ENCODE measurements at regions not wholly inside any gene's neighbourhood (a gene's known extent, or its start where the extent isn't known, plus 50 kb on each side); places are given as distances from the start of the nearest gene placed in this dataset.

DNA sequence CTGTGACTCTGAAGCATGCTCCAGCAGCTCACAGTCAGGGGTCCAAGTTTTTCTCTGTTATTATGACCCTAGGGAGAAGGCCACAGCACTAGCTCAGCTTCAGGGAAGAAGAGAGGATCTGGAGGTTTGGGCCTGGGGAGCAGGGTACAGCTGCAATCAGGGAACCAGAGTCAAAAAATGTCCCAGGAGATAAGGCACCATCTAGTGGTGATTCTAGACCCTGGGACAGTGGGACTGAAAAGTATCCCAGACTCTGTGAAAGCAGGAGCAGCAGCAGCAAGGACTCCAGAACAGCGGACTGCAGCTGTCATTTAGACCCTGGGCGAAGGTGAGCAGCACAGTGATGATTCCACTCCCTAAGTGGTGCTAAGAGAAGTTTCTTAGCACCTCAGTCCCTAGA, 278.4 kb upstream of the DDX18 start:
- WGBS, 2 donors: 27 to 74% methylated on average over 2 of the region's 2 CpGs
- intact Hi-C loops (cut with DNase I; ENCODE audit: low total_unique reads): no loop called here
- no peak overlapping the region for H3K4me3 ChIP-seq (ENCODE audit: low read depth, poor library complexity, severe bottlenecking)
- no peak for DNase-seq (ENCODE audit: low spot score in 2 of 2)
- TF ChIP-seq, protein P1, sequence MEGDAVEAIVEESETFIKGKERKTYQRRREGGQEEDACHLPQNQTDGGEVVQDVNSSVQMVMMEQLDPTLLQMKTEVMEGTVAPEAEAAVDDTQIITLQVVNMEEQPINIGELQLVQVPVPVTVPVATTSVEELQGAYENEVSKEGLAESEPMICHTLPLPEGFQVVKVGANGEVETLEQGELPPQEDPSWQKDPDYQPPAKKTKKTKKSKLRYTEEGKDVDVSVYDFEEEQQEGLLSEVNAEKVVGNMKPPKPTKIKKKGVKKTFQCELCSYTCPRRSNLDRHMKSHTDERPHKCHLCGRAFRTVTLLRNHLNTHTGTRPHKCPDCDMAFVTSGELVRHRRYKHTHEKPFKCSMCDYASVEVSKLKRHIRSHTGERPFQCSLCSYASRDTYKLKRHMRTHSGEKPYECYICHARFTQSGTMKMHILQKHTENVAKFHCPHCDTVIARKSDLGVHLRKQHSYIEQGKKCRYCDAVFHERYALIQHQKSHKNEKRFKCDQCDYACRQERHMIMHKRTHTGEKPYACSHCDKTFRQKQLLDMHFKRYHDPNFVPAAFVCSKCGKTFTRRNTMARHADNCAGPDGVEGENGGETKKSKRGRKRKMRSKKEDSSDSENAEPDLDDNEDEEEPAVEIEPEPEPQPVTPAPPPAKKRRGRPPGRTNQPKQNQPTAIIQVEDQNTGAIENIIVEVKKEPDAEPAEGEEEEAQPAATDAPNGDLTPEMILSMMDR (IDR thresholded peaks at IDR 0.05): no peak
- TF ChIP-seq POLR2A (IDR thresholded peaks at IDR 0.05): no peak

DNA sequence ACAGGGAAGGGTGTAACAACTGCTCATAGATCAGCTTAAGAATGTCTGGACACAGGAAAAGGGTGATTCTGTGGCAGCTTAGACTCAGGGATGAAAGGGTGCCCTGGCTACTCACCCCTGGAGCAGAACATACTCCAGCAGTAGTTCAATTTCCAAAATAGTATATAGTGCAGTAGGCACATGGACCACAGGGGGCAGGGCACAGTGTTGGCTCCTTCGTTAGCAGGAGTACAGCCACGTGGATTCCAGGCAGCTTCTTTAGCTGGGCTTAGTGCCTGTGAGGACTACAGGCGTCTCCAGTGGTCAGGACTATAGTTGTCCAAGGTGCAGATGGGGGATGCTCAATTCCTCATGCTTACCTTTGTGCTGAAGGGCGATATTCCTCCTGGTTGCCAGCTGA, 277.5 kb upstream of the DDX18 start:
- intact Hi-C loops (cut with DNase I; ENCODE audit: low total_unique reads): no loop called here
- H3K4me3 ChIP-seq (ENCODE audit: low read depth, poor library complexity, severe bottlenecking): no peak overlapping the region
- TF ChIP-seq POLR2A (IDR thresholded peaks at IDR 0.05): no peak
- TF ChIP-seq, protein P1 (IDR thresholded peaks at IDR 0.05): no peak
- no peak for DNase-seq (ENCODE audit: low spot score in 2 of 2)
- 68 to 78% methylated on average over 4 of the region's 4 CpGs for WGBS, 2 donors

DNA sequence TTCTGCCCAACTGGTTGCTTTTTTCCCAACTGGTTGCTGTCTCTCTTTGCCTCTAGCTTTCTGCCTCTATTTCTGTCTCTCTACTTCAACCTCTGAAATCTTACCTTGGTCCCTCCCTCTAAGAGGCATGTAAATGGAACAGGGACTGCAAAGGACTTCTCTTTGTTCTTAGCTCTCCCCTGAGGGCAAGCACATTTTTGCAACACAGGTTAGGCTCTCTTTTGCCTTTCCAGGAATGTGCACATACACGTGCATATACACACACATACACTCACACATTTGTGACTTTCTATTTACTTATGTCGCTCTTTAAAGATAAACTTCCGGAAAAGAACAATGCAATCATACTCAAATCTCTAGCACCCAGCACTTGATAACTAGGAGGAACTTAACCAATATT, 262.6 kb upstream of the DDX18 start:
- DNase-seq (ENCODE audit: low spot score in 2 of 2): no peak
- 57 to 62% methylated on average over 3 of the region's 3 CpGs for WGBS, 2 donors
- H3K4me3 ChIP-seq (ENCODE audit: low read depth, poor library complexity, severe bottlenecking): no peak overlapping the region
- intact Hi-C loops (cut with DNase I; ENCODE audit: low total_unique reads): no loop called here
- TF ChIP-seq, protein P1 (IDR thresholded peaks at IDR 0.05): no peak
- no peak for TF ChIP-seq POLR2A (IDR thresholded peaks at IDR 0.05)

DNA sequence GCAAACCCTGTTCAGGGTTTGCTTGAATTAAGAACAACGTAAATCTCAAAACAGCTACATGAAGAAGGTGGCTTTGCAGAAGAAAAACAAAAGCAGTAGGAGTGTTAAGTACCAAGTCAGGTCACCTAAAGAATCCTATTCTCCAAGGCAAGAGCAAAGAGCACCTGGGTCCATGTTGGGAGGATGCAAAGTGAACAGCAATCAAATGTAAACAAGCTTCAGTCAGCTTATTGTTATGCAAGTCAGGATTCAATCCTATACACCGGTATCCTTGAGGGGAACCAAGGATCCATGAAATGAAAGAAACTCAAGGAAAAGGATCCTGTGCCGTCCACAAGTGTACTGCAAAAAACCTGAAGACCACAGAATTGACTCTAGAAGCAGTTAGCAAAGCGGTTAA, 261.0 kb upstream of the DDX18 start:
- WGBS, 2 donors: 74 to 76% methylated on average over 4 of the region's 4 CpGs
- TF ChIP-seq, protein P1 (IDR thresholded peaks at IDR 0.05): no peak
- no peak for TF ChIP-seq POLR2A (IDR thresholded peaks at IDR 0.05)
- intact Hi-C loops (cut with DNase I; ENCODE audit: low total_unique reads): no loop called here
- DNase-seq (ENCODE audit: low spot score in 2 of 2): no peak
- H3K4me3 ChIP-seq (ENCODE audit: low read depth, poor library complexity, severe bottlenecking): no peak overlapping the region

GRCh38 chr2:117555965-117556364, 258.5 kb upstream of the DDX18 start:
- TF ChIP-seq POLR2A (IDR thresholded peaks at IDR 0.05): no peak
- TF ChIP-seq, protein P1 (IDR thresholded peaks at IDR 0.05): no peak
- no peak for DNase-seq (ENCODE audit: low spot score in 2 of 2)
- no peak overlapping the region for H3K4me3 ChIP-seq (ENCODE audit: low read depth, poor library complexity, severe bottlenecking)
- intact Hi-C loops (cut with DNase I; ENCODE audit: low total_unique reads): no loop called here
- 84 to 85% methylated on average over 5 of the region's 5 CpGs for WGBS, 2 donors

DNA sequence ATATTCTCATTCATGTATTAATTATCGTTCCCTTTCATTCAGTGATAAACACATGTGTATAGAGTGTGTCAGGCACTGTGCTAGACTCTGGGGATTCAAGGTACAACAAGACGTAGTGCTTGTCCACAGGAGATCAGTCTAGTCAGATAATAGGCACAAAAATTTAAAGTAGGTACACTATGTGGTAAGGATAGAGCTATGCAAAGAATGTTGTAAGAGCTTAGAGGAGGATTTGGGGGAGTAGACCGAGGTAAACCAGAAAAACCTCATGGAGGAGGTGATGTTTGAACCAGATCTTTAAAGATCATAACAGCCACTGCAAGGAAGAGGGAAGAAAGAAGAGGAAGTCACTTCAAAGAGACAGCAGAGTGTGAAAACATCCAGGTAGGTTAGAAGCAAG, 256.9 kb upstream of the DDX18 start:
- H3K4me3 ChIP-seq (ENCODE audit: low read depth, poor library complexity, severe bottlenecking): no peak overlapping the region
- DNase-seq (ENCODE audit: low spot score in 2 of 2): no peak
- 69 to 70% methylated on average over 3 of the region's 3 CpGs for WGBS, 2 donors
- no peak for TF ChIP-seq POLR2A (IDR thresholded peaks at IDR 0.05)
- TF ChIP-seq, protein P1 (IDR thresholded peaks at IDR 0.05): no peak
- intact Hi-C loops (cut with DNase I; ENCODE audit: low total_unique reads): no loop called here

Data from lower leg skin (tissue), 4 donors.